ENCODE measurements at regions not wholly inside any gene's neighbourhood (a gene's known extent, or its start where the extent isn't known, plus 50 kb on each side); places are given as distances from the start of the nearest gene placed in this dataset.

DNA sequence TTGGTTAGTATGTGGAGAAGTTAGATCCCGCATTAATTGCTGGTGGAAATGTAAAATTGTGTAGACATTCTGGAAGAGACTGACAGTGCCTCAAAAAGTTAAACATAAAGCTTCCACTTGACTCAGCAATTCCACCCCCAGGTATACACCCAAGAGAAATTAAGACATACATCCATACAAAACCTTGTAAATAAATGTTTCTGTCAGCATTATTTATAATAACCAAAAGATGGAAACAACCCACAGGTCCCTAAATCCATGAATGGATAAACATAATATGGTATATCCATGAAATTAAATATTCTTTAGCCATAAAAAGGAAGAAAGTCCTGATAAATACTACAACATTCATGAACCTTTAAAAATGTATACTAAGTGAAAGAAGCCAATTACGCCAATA, 817.4 kb downstream of the NTRK3 start:
- TF ChIP-seq POLR2AphosphoS5 (IDR thresholded peaks at IDR 0.05; ENCODE audit: low read depth) (no peak), EZH2phosphoT487 (IDR thresholded peaks at IDR 0.05; ENCODE audit: unreplicated experiment) (no peak), EZH2 (IDR thresholded peaks at IDR 0.05; ENCODE audit: low read depth, unreplicated experiment) (no peak), JUNB (IDR thresholded peaks at IDR 0.05; ENCODE audit: unreplicated experiment) (no peak), CTCF (conservative IDR thresholded peaks at IDR 0.05; ENCODE audit: low read depth in 2 of 2) (no peak), CREB1 (CRISPR knock-in tag; IDR thresholded peaks at IDR 0.05; ENCODE audit: low read depth) (no peak), REST (IDR thresholded peaks at IDR 0.05; ENCODE audit: unreplicated experiment) (no peak), STAT1 (IDR thresholded peaks at IDR 0.05; ENCODE audit: unreplicated experiment) (no peak), ZNF331 (CRISPR knock-in tag; IDR thresholded peaks at IDR 0.05; ENCODE audit: low read depth) (no peak), ZNF114 (CRISPR knock-in tag; IDR thresholded peaks at IDR 0.05) (no peak), ZNF462 (CRISPR knock-in tag; IDR thresholded peaks at IDR 0.05) (no peak)
